AG04450 (cell line): ENCODE measurements at regions not wholly inside any gene's neighbourhood (a gene's known extent, or its start where the extent isn't known, plus 50 kb on each side); places are given as distances from the start of the nearest gene placed in this dataset.

Source experiments
- CTCF ChIA-PET: fragments of 300-600, 350-600 bp; formaldehyde crosslinking; extraction: SDS; loops from one replicate; lab custom pipeline; 2022; ENCODE audit warnings: antibody characterized with exemption, inconsistent platforms; lab: Charles Lee
- POLR2A ChIA-PET: fragments of 350-600 bp; formaldehyde crosslinking; extraction: SDS; loops from one replicate; lab custom pipeline; 2021; ENCODE audit warnings: antibody characterized with exemption, inconsistent platforms; lab: Yijun Ruan, JAX
- DNase-seq: peaks from one replicate; pipeline ENCODE4 v3.0.0-alpha.2; 2011; ENCODE audit warnings: low read depth, low spot score
- H3K27ac ChIP-seq: one replicate; pipeline ENCODE4 v1.5.1; 2012; ENCODE audit warnings: low read depth, low read length, control low read depth
- H3K27me3 ChIP-seq: one replicate; pipeline ENCODE4 v1.6.0; 2012; ENCODE audit warnings: low read length; ENCODE audit not compliant: control insufficient read depth, insufficient read depth
- H3K4me3 ChIP-seq: 2 replicates; pipeline ENCODE4 v1.5.1; 2011; ENCODE audit warnings: mild to moderate bottlenecking, low read depth, low read length, control low read depth
- H3K9me3 ChIP-seq: 2 replicates; pipeline ENCODE4 v1.5.1; 2012; ENCODE audit warnings: low read length; ENCODE audit not compliant: control insufficient read depth, insufficient read depth
- TF ChIP-seq, protein P1 (sequence below): IDR thresholded peaks from 2 replicates; pipeline ENCODE4 v1.5.1; 2011; ENCODE audit warnings: low read depth, low read length, control low read depth, inconsistent platforms

DNA sequence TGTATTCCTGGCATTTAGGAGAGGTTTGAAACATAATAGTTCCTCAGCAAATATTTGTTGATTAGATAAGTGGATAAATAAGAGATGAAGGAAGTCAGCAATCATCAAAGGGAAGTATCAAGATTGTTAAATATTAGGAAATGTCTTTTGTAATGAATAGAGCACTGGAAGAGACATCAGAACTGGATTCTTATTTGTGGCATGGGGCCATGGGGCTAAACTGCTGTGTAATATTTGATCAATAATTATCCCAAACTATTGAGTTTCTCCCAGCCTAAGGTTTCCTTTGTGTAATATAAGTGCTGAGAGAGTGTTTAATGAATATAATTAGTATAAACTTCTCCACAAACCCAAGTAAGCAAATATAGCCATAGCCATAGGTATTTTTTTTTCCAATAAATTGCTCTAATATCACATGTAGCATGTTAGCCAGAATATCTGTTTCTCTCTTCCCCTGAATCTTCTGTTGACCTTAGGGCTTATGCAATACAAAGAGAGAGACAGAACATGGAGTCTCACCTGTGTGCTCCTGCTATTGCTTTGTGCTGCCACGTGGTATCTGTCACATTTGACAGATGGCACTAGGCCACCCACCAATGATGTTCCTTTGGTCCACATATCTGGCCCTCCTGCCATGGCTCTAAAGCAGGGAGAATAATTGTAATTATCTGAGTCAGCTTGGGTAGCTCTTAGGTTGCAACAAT is 658.7 kb downstream of the SOX5 start:
- CTCF ChIA-PET, result no interaction called here

DNA sequence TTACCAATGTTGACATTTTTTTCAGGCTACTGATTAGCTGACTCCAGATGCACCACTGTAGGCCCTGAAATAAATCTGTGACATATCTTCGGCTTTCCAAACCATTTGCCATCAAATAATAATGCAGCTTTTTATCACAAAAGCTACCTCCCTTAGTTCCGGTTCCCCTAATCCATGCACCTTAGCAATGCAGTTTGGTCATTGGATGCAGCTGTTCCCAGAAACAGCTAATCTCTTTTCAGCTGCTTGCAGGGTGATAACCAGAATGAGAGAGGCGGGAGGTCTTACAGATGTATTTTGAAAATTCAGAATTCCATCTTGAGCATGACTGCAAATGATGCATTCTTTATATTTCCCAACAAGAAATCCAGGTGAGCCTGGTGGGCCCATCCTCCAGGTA is 646.2 kb downstream of the SOX5 start:
- POLR2A ChIA-PET, result no interaction called here
- Histone ChIP-seq H3K4me3 (no peak overlapping the region), H3K9me3 (no peaks in the 10 kb centered on the region), H3K27ac (no peak overlapping the region), H3K27me3 (no peaks in the 10 kb centered on the region)
- CTCF ChIA-PET, result no interaction called here
- DNase-seq, result no peak
- TF ChIP-seq, protein P1, sequence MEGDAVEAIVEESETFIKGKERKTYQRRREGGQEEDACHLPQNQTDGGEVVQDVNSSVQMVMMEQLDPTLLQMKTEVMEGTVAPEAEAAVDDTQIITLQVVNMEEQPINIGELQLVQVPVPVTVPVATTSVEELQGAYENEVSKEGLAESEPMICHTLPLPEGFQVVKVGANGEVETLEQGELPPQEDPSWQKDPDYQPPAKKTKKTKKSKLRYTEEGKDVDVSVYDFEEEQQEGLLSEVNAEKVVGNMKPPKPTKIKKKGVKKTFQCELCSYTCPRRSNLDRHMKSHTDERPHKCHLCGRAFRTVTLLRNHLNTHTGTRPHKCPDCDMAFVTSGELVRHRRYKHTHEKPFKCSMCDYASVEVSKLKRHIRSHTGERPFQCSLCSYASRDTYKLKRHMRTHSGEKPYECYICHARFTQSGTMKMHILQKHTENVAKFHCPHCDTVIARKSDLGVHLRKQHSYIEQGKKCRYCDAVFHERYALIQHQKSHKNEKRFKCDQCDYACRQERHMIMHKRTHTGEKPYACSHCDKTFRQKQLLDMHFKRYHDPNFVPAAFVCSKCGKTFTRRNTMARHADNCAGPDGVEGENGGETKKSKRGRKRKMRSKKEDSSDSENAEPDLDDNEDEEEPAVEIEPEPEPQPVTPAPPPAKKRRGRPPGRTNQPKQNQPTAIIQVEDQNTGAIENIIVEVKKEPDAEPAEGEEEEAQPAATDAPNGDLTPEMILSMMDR, result no peak

More for the DNA sequence above, 658.7 kb downstream of the SOX5 start:
- no peak overlapping the region for H3K27ac ChIP-seq
- no peak for DNase-seq
- POLR2A ChIA-PET, result no interaction called here
- no peaks in the 10 kb centered on the region for H3K27me3 ChIP-seq
- H3K9me3 ChIP-seq, result peaks cover 2% of the 10 kb centered on the region; the same call in 1 of the 2 replicates
- TF ChIP-seq, protein P1, result no peak
- no peak overlapping the region for H3K4me3 ChIP-seq

DNA sequence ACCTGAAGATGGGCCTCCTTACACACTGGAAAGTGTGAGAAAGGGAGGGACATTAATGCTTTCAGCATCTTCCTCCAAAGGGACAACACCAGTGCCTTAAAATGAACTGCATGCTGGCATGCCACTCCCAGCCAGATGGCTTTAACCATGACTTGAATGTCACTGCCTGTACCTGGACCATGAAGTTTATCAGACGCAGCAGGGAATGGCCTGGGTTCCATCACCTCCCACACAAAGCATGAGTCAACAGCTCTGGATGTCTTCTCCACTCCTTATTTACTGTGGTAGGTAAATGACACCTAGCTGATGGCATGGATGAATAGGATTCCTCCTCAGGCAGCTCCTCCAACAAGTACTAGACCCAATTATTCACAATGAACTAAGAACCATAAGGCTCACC is 645.6 kb downstream of the SOX5 start:
- H3K27me3 ChIP-seq, result no peaks in the 10 kb centered on the region
- H3K9me3 ChIP-seq, result no peaks in the 10 kb centered on the region
- no peak overlapping the region for H3K27ac ChIP-seq
- TF ChIP-seq, protein P1, result no peak
- ChIA-PET CTCF (no interaction called here), POLR2A (no interaction called here)
- no peak overlapping the region for H3K4me3 ChIP-seq
- DNase-seq, result no peak

DNA sequence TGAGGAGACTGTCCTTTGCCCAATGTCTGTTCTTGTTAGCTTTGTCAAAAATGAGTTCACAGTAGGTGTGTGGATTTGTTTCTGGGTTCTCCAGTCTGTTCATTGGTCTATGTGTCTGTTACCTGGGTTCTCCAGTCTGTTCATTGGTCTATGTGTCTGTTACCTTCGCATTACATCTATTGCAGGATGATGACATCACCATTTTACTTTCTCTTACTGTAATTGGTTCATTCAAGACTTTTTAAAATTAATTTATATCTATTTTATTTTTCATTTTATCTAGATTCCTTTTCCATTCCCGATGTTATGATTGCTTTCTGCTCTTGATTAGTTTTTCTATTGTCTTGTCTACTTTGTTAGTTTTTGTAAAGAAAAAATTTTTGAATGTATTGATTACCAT is 615.5 kb downstream of the SOX5 start:
- TF ChIP-seq, protein P1, result no peak
- Histone ChIP-seq H3K4me3 (no peak overlapping the region), H3K9me3 (no peaks in the 10 kb centered on the region), H3K27ac (no peak overlapping the region), H3K27me3 (no peaks in the 10 kb centered on the region)
- ChIA-PET CTCF (no interaction called here), POLR2A (no interaction called here)
- DNase-seq, result no peak

DNA sequence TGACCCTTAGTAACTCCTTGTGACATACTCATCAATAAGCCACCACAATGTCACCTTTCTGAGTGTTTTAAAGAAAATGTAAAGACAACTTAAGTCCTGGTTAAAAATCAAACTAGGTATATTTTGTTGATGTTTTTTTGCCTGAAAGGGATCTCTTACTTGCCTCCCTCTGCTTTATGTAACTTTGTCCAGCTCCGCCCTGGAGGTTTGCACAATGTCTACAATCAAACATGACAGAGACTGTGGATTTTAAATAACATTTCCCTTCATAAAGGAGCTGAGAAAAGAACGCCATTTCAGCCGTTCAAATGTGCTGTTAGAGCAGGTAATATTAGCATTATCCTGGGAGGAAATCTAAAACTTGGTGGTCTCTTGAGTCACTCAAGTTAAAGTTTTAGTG is 613.9 kb downstream of the SOX5 start:
- Histone ChIP-seq H3K27me3 (no peaks in the 10 kb centered on the region), H3K4me3 (no peak overlapping the region), H3K27ac (no peak overlapping the region), H3K9me3 (no peaks in the 10 kb centered on the region)
- CTCF ChIA-PET, result no interaction called here
- POLR2A ChIA-PET, result no interaction called here
- TF ChIP-seq, protein P1, result no peak
- DNase-seq, result no peak
